Stimulated activated CD8-positive, alpha-beta memory T cell treated with anti-CD3 and anti-CD28 coated beads, Interleukin-2, amount 100 ng/mL, for 48 hours (primary cell): ENCODE measurements at regions not wholly inside any gene's neighbourhood (a gene's known extent, or its start where the extent isn't known, plus 50 kb on each side); places are given as distances from the start of the nearest gene placed in this dataset.

Experiments used
- DNase-seq, 2 donors: peaks; one replicate each; pipeline ENCODE4 v3.0.0-alpha.2; 2020; ENCODE audit warnings: low read depth in 2 of 2

- DNase-seq: no peak
These were observed 1040.3 kb downstream of the TLE1 start for GRCh38 chr9:80649001-80649420.

GRCh38 chr9:80648336-80648735 lies 1041.0 kb downstream of the TLE1 start:
- DNase-seq: no peak

- no peak for DNase-seq
These were observed 1043.1 kb downstream of the TLE1 start for GRCh38 chr9:80646211-80646610.

GRCh38 chr9:80644044-80644443 lies 1045.3 kb downstream of the TLE1 start:
- DNase-seq: no peak

- DNase-seq: no peak
These were observed 1054.3 kb downstream of the TLE1 start for GRCh38 chr9:80635065-80635464.

- no peak for DNase-seq
These were observed 1057.3 kb downstream of the TLE1 start for GRCh38 chr9:80632041-80632440.

GRCh38 chr9:80622508-80622907 lies 1050.7 kb downstream of the TLE4 start:
- DNase-seq: no peak

- DNase-seq: no peak
These were observed 1047.6 kb downstream of the TLE4 start for GRCh38 chr9:80619356-80619755.

- DNase-seq: no peak
These were observed 1044.2 kb downstream of the TLE4 start for GRCh38 chr9:80615964-80616363.

GRCh38 chr9:80605793-80606192 lies 1034.0 kb downstream of the TLE4 start:
- no peak for DNase-seq

GRCh38 chr9:80605129-80605528 lies 1033.4 kb downstream of the TLE4 start:
- no peak for DNase-seq

GRCh38 chr9:80602291-80602690 lies 1030.5 kb downstream of the TLE4 start:
- DNase-seq: no peak

GRCh38 chr9:80596579-80596978 lies 1024.8 kb downstream of the TLE4 start:
- DNase-seq: no peak

GRCh38 chr9:80595192-80595591 lies 1023.4 kb downstream of the TLE4 start:
- DNase-seq: no peak

GRCh38 chr9:80592413-80592812 lies 1020.6 kb downstream of the TLE4 start:
- no peak for DNase-seq

- DNase-seq: no peak
These were observed 1015.1 kb downstream of the TLE4 start for GRCh38 chr9:80586786-80587330.

- DNase-seq: no peak
These were observed 1000.2 kb downstream of the TLE4 start for GRCh38 chr9:80571953-80572352.

- no peak for DNase-seq
These were observed 997.5 kb downstream of the TLE4 start for GRCh38 chr9:80569236-80569635.

GRCh38 chr9:80561526-80561925 lies 989.8 kb downstream of the TLE4 start:
- no peak for DNase-seq

- DNase-seq: no peak
These were observed 989.2 kb downstream of the TLE4 start for GRCh38 chr9:80560976-80561375.

- DNase-seq: no peak
These were observed 985.5 kb downstream of the TLE4 start for GRCh38 chr9:80557256-80557655.

- DNase-seq: no peak
These were observed 984.9 kb downstream of the TLE4 start for GRCh38 chr9:80556631-80557030.

GRCh38 chr9:80555782-80556325 lies 984.1 kb downstream of the TLE4 start:
- DNase-seq: no peak

- DNase-seq: no peak
These were observed 983.1 kb downstream of the TLE4 start for GRCh38 chr9:80554856-80555255.
